HepG2 (cell line): ENCODE measurements at regions not wholly inside any gene's neighbourhood (a gene's known extent, or its start where the extent isn't known, plus 50 kb on each side); places are given as distances from the start of the nearest gene placed in this dataset.

Experiments used
- ATAD3A ChIP-seq: sonication (generic); formaldehyde crosslinking; IDR thresholded peaks from 2 replicates; pipeline ENCODE4 v1.4.0; 2020; ENCODE audit warnings: missing genetic modification reagents
- CHD2 ChIP-seq: IDR thresholded peaks from 2 replicates; pipeline ENCODE4 v1.6.1; 2011; ENCODE audit warnings: low read depth, low read length, improper control_type of control experiment
- ETS1 ChIP-seq: sonication (generic); formaldehyde crosslinking; IDR thresholded peaks from 2 replicates; pipeline ENCODE4 v1.4.0; 2020; ENCODE audit warnings: missing genetic modification reagents
- FOXA1 ChIP-seq, 2 experiments: fragments of 450-650 bp in 1 of 2; sonication (generic) in 1 of 2; formaldehyde crosslinking in 1 of 2; IDR thresholded peaks; 2 replicates each; pipeline versions ENCODE4 v1.4.0 to v1.6.1; 2016 to 2020; ENCODE audit warnings: missing genetic modification reagents in 1 of 2
- FOXK1 ChIP-seq: sonication (generic); formaldehyde crosslinking; IDR thresholded peaks from 2 replicates; pipeline ENCODE4 v1.4.0; 2020; ENCODE audit warnings: low read depth, missing genetic modification reagents, borderline replicate concordance
- NAIF1 ChIP-seq: sonication (generic); formaldehyde crosslinking; IDR thresholded peaks from 2 replicates; pipeline ENCODE4 v1.5.0; 2020; ENCODE audit warnings: mild to moderate bottlenecking, missing genetic modification reagents, borderline replicate concordance
- NCOA5 ChIP-seq: sonication (generic); formaldehyde crosslinking; IDR thresholded peaks from 2 replicates; pipeline ENCODE4 v1.4.0; 2020; ENCODE audit warnings: missing genetic modification reagents
- PRDM15 ChIP-seq: sonication (generic); formaldehyde crosslinking; IDR thresholded peaks from 2 replicates; pipeline ENCODE4 v1.4.0; 2020; ENCODE audit warnings: missing genetic modification reagents
- RARA ChIP-seq: IDR thresholded peaks from 2 replicates; pipeline ENCODE4 v1.6.1; 2016; ENCODE audit warnings: missing genetic modification reagents, missing compliant biosample characterization
- RBM22 ChIP-seq: fragments of 200-400 bp; formaldehyde crosslinking; optimal IDR thresholded peaks from 2 replicates; pipeline ENCODE3; 2017; ENCODE audit warnings: mild to moderate bottlenecking, low read length, moderate library complexity
- SIN3A ChIP-seq: IDR thresholded peaks from 2 replicates; pipeline ENCODE4 v1.6.1; 2011; ENCODE audit warnings: low read depth, mild to moderate bottlenecking, control low read depth, low read length, borderline replicate concordance
- ZBTB4 ChIP-seq: sonication (generic); formaldehyde crosslinking; IDR thresholded peaks from 2 replicates; pipeline ENCODE4 v1.4.0; 2020; ENCODE audit warnings: missing genetic modification reagents, mild to moderate bottlenecking, borderline replicate concordance
- ZFP36 ChIP-seq: fragments of 150-350 bp; IDR thresholded peaks from 2 replicates; pipeline ENCODE4 v1.6.1; 2018; ENCODE audit warnings: borderline replicate concordance, low read length, low read depth; ENCODE audit not compliant: partially characterized antibody
- ZFYVE20 ChIP-seq: sonication (generic); formaldehyde crosslinking; IDR thresholded peaks from 2 replicates; pipeline ENCODE4 v1.8.0; 2023; ENCODE audit warnings: low read depth, mild to moderate bottlenecking, moderate library complexity, missing genetic modification reagents, borderline replicate concordance
- ZNF274 ChIP-seq: sonication (generic); formaldehyde crosslinking; IDR thresholded peaks from 2 replicates; pipeline ENCODE4 v1.5.1; 2020; ENCODE audit warnings: mild to moderate bottlenecking, missing genetic modification reagents
- ZNF414 ChIP-seq: sonication (generic); formaldehyde crosslinking; IDR thresholded peaks from 2 replicates; pipeline ENCODE4 v1.5.0; 2020; ENCODE audit warnings: missing genetic modification reagents
- ZNF468 ChIP-seq: sonication (generic); formaldehyde crosslinking; IDR thresholded peaks from 2 replicates; pipeline ENCODE4 v1.8.0; 2022; ENCODE audit warnings: mild to moderate bottlenecking, moderate library complexity, missing genetic modification reagents
- ZNF563 ChIP-seq: sonication (generic); formaldehyde crosslinking; IDR thresholded peaks from 2 replicates; pipeline ENCODE4 v1.8.0; 2022; ENCODE audit warnings: mild to moderate bottlenecking, moderate library complexity, missing genetic modification reagents
- ZNF773 ChIP-seq: sonication (generic); formaldehyde crosslinking; IDR thresholded peaks from 2 replicates; pipeline ENCODE4 v1.4.0; 2020; ENCODE audit warnings: missing genetic modification reagents, borderline replicate concordance

- TF ChIP-seq RARA (CRISPR knock-in tag): peak; percentile 69
- peak; percentile 70; the same call in 1 of the 2 replicates for TF ChIP-seq SIN3A
- no peak for TF ChIP-seq RBM22
- TF ChIP-seq ATAD3A (CRISPR knock-in tag): no peak
- TF ChIP-seq CHD2: 0 out of 2 replicates have a peak, but pooled peaks have one; percentile 5
- TF ChIP-seq ZNF468 (CRISPR knock-in tag): peak; percentile 87; the same call in 1 of the 2 replicates
- TF ChIP-seq FOXA1 (IDR thresholded peaks at IDR 0.05): no peak
- no peak; the same call in 1 of the 2 replicates for TF ChIP-seq FOXA1 (CRISPR knock-in tag; IDR thresholded peaks at IDR 0.05)
- no peak for TF ChIP-seq ZNF773 (CRISPR knock-in tag)
- no peak for TF ChIP-seq ZFYVE20 (CRISPR knock-in tag)
- TF ChIP-seq ZNF563 (CRISPR knock-in tag): peak; percentile 90; the same call in 1 of the 2 replicates
- TF ChIP-seq NCOA5: no peak
- TF ChIP-seq PRDM15 (CRISPR knock-in tag): no peak
- no peak for TF ChIP-seq ZFP36
- no peak for TF ChIP-seq ZBTB4 (CRISPR knock-in tag)
- TF ChIP-seq ETS1: no peak
- TF ChIP-seq ZNF414 (CRISPR knock-in tag): peak; percentile 94
- TF ChIP-seq ZNF274 (CRISPR knock-in tag): peak; percentile 95
- TF ChIP-seq FOXK1 (CRISPR knock-in tag): peak; percentile 56; the same call in 1 of the 2 replicates
- TF ChIP-seq NAIF1: no peak
Measured at GRCh38 chr20:50320901-50321796, 130.5 kb downstream of the CEBPB start (continued).
